Activated CD4-positive, alpha-beta T cell treated with anti-CD3 and anti-CD28 coated beads, Interleukin-2, amount 50 U/mL, for 1 hour (primary cell): ENCODE measurements at regions not wholly inside any gene's neighbourhood (a gene's known extent, or its start where the extent isn't known, plus 50 kb on each side); places are given as distances from the start of the nearest gene placed in this dataset.

Source experiments
- DNase-seq: peaks from one replicate; pipeline ENCODE4 v3.0.0-alpha.2; 2020

DNA sequence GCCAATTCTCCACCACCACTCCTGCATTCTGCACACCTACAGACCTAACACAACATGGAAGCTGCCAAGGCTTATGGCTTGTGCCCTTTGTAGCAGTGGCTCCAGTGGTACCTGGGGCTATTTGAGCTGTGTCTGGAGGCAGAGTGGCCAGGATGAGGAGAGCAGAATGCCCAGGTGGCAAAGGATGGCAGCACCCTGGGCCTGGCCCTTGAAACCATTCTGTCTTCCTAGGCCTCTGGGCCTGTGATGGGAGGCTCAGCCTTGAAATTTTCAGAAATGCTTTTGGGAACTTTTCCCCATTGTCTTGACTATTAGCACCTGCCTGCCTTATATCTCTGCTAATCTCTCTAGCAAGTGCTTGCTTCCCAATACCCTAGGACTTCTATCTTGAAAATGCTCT is 241.7 kb downstream of the TMEM167A start:
- no peak for DNase-seq

DNA sequence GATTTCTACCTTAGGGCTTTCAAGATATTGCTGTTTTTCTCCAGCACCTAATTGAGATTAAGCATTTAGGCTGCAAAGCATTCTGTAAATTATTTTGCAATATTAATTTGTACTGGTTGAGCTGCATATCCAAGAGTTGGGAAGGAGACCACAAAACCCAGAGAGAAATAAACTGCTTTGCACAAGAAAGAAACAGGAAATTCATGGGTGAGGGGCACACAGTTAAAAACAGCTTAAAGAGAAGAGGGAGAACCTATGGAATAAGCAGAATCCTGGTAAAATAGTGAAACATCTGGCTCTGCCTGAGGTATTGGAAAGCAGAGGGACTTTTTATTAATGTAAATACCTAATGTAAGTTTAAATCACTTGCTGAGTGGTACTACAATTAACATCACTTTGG is 243.0 kb downstream of the TMEM167A start:
- no peak for DNase-seq

DNA sequence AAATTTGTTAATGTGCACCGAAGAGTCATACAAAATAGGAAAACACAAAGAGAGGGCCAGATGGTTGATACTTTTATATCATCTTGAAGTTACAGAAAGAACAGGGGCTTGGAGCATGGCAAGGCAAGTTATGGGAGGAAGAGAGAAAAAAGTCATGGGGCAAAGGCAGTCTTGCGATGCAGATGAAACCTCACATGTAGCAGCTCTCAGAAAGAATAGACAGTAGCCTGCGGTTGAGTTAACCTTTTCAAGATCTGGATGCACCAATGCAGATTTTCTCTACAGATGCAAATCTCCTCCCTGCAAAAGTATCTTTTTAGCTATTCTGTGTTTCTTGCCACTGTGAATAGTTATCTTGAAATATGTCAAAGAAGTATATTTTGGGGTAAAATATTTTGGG is 243.9 kb downstream of the TMEM167A start:
- DNase-seq, result no peak

DNA sequence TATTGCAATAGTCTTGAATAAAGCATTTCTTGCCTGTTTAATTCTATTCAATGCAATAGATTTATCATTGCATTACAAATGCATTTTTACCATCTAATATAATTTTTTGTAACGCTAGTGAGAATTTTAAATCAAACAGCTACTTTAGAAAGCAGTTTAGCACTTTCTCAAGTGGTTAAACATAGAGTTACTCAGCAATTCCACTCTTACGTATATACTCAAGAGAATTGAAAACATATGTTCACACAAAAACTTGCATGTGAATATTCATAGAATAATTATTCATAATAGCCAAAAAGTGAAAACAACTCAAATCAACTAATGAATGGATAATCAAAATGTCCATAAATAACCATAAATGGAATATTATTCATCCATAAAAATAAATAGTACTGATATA is 244.7 kb downstream of the TMEM167A start:
- no peak for DNase-seq

DNA sequence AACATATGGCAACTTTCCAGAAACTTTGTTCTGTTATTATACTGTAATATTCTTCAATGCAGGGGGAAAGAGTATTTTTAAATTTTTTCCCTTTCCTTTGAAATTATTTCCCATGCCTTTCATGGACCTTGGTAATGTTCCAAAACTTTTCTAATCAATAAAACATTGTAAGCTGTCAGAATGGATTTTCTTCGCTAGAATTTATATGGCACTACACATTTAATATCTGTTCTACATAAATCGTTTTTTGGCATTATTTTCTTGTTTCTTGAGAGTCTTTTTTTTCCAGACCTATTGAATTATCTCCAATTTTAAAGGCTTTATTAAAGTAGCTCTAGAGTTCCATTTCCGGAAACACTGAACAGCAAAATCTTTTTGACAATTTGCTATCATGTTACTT is 249.0 kb downstream of the TMEM167A start:
- DNase-seq, result no peak

DNA sequence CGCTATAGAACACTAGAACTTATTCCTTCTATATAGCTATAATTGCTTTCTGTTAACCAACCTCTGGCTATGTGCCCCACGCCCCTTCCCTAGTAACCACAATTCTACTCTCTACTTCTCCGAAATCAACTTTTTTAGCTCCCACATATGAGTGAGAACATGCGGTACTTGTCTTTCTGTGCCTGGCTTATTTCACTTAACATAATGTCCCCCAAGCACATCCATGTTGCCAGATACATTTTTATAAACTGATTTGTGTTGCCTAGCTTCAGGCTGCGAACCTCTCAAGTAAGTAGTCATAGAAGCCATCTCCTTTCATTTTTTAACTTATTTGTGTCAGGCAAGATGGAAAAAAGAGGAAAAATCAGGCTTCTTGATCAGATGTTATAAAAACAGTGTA is 249.5 kb downstream of the TMEM167A start:
- no peak for DNase-seq

DNA sequence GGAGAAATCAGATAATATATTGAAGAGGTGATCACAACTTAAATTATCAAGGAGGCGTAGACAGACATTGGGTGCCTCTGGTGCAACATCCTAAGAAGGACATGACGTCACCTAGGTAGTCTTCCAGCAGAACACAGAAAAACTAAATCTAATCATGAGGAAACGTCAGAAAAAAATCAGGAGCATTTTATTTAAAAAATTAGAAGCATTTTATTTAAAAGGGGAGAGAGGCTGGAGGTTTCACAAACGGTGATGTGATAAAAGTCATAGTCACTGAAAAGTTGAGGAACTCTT is 254.6 kb downstream of the TMEM167A start:
- no peak for DNase-seq

DNA sequence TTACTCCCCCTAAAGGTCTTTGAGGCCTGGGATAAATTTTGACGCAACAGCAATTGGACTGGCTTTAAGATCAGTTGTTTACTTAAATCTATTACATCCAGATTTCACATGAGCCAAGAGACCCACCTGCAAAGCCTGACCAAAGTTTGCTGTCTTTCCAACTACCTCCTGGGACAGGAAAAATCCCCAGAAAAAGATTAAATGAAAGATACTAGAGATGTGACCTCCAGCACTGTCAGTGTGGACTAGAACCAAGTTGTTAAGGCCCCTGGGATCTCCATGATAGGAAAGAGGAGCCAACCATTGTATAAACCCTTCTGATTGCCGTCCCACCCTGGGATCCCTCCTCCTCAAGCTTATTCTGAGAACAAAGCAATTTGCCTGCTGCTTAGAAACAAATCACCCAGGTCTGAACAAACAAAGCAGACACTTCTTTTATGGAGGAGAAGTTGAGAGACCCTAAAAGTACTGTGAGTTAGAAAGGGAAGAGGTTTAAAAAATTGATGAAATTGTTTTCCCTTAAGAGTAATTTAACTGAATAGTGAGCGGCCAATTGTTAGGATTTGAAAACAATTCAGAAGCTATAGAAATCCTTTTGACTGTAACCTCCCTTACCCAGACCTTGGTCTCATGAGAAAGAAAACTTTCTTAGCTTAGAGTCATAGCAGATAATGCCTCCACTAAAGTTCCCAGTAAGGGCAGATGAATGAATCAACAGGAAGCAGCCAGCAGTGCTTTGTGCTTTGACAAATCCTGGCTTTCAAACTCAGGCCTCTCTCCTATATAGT is 255.2 kb downstream of the TMEM167A start:
- no peak for DNase-seq

DNA sequence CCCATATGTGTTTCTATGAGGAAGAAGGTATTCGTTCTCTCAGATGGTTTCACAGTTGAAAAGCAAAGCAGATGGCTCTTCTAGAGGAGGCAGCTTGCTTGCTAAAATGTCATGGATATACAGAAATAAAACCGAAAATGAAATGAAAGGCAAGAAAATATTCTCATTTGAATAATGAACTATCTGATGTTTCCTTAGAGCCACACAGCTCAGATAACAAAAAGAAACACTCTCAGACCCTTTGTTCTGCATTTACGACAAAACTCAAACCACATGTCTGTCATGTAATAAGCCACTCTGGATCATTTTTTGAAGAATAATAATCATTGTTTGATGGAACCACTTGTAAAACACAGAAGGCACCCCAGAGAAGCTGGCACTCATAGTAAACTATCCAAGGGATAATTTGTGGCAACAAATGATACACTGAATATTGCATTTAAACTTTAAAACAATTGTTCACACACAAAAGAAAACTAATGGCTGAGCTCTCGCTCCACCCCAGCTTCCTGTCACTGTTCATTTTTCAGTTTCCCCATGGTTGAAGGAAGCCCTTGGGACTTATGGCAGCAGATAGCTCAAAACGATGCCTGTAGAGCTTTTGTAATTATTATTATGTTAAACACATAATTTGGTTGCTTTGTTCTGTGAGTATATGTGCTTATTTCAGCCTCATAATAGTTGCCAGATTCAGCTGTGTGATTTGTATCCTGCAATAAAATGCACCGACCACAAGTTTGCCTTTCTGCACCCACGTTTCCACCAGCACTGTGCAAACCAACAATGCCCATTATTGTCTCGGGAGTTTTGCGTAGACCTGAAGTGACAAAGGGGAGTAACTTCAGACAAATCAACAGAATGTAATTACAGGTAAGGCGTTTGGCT is 256.0 kb downstream of the TMEM167A start:
- DNase-seq, result no peak

DNA sequence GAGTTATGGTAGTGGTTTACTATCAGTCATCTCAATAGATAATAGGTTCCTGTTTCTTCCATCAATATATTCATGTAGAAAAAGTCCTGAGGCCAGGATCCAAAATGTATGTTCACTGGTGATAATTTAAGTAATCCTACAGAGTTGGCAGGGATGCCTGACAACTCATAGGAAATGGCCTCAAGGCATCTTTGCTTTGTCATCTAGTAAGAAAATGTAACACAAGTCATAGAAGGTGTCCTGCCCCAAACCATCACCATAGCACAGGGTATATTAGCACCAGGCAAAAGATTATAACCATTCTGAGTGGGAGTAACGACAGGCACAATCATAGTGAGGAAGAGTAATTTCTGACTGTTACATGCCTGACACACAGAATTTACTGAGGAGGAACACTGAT is 257.0 kb downstream of the TMEM167A start:
- DNase-seq, result no peak

DNA sequence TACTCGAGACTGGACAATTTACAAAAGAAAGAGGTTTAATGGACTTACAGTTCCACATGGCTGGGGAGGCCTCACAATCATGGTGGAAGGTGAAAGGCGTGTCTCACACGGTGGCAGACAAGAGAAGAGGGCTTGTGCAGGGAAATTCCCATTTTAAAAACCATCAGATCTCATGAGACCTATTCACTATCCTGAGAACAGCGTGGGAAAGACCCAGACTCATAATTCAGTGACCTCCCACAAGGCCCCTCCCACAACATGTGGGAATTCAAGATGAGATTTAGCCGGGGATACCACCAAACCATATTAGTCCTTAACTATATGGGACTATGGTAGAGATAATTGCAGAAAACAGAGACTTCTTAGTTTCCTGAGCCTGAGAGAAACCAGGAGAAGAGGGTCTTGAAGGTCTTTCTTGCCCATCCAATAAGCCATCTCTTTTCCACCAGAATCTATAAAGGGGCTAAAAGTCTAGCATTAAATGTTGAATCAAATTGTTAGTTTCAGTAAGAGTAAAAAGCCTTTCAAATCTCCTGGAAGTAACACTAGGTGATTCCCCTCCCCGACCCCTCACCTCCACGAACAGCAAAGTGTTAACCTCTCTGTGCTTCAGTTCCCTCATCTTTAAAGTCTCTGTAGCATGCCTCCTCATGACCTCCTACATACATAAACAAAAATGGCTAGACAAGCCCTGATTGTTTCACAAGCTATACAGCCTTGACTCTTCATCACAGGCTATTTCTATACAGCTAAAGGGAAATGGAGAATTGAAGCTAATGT is 259.1 kb downstream of the TMEM167A start:
- DNase-seq, result no peak

DNA sequence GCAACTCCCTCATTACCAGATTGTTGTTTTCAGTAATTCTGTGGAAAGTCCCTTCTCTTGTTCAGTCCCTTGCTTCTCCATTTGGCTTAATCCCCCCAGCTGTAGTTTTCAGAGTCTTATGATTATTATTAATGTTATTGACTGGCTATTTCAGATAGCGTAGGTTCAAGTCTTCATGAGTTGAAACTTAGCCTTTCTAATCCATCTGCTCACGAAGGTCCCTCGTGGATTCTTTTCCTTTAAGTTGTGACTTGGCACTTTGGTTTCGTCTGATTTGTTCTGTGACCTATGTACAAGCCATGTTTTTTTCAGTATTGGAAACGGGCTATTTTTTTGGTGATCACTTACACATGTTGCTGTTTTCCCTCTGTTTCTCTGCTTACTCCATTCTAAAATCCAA is 260.3 kb downstream of the TMEM167A start:
- no peak for DNase-seq

DNA sequence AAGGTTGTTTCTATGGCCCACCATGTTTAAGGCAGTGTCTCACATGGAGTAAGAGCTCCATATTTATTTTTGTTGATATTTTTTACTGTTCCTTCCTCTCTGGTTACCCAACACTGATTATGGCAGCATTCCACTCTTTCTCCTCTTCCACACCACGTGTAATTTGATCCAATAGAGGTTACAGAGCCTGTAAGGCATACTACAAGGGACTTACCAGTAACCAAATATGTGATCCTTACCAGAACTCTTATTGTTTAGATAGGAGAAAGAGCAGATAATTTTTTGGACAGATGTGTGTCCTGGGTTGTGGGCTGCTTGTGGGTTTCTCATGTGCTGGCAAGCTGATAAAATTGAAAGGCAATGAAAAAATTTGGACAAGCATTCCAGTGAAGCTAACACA is 261.3 kb downstream of the TMEM167A start:
- DNase-seq, result no peak

DNA sequence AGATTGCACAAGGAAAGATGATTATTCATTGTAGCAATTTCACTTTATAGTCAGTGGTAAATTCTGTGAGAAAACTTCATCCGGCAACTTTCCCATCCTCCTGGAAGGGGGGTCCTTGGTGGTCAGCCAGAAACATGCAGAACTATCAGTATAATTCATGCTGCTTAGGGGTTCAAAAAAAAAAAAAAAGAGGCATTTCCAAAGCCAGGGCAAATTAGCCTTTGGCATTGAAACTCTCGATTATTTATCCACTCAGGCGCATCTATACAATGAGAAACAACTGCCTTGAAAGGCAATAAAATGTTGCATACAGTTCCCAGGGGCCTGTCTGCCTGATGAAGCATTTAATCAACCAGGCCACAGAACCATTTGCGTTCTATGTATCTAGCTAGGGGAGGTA is 263.3 kb downstream of the TMEM167A start:
- no peak for DNase-seq

DNA sequence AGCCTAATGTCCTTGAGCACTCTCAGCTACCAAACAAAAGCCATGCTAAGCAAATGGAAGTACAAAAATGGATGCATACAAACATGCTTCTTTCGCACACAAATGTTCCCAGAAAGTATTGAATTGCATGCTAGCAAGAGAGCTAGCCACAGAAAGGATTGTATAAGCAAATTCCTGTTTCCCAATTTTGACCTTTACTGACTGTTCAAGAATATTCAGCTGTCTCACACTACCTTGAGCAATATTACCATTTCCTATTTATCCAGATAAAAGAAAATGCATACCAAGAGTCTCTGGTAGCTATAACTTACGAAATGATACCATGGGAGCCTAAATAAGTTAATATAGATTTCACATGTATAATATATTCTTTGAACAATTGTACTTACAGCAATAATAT is 264.6 kb downstream of the TMEM167A start:
- DNase-seq, result no peak

DNA sequence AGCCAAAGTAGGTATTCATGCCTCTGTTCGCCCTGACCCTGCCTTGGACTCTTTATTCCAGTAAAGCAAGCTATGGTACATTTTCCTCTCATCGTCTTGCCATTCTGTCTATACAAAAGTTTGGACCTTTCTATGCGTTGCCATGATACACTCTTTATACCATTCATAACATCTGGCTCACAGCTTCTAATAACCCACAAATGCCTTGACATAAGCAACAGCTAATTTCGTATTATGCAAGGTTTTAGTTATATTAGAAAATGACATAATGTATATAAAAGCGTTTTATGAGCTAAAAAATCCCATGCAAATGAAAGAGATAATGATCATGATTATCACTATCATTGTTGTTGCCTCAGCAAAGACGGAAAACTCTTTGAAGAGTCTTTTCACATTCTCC is 265.7 kb downstream of the TMEM167A start:
- no peak for DNase-seq

DNA sequence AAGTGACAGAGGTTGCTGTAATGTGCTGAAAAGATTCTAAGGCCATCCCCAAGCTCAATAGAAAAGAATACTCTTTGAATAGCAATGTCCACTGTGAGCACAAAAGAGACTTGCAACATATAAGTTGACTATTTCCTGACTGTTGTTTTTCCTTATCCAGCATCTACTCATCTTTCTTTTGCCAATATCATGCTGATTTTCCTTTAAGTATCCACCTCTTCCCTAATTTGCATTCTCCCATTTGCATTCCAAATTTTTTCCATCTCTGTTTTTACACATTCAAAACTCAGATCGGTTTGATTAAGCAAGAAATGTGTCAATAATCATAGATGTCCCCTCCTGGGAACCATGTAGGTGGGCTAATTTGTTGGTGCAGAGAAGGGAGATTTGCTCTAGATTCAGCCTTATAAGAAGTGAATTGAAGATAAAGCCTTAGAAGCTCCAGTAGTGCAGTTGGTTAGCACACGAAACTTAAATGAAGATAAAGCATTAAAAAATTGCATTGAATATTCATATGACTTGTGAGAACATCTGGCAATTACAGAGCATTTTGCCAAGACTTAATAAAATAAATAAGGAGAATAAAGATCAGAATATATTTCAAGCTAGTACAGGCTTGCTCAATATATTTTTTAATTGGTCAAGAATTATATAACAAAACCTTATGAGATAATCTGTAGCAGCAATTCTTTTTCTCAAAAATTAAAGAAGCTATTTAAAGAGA is 267.6 kb downstream of the TMEM167A start:
- DNase-seq, result no peak

DNA sequence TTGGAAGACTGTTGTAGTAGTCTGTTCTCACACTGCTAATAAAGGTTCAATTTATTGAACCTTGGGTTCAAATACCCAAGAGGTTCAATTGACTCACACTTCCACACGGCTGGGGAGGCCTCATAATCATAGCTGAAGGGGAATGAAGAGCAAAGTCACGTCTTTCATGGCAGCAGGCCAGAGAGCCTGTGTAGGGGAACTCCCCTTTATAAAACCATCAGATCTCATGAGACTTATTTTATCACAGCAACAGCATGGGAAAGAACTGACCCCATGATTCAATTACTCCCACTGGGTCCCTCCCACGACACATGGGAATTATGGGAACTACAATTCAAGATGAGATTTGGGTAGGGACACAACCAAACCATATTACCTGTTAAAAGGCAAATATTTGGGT is 268.2 kb downstream of the TMEM167A start:
- DNase-seq, result no peak

DNA sequence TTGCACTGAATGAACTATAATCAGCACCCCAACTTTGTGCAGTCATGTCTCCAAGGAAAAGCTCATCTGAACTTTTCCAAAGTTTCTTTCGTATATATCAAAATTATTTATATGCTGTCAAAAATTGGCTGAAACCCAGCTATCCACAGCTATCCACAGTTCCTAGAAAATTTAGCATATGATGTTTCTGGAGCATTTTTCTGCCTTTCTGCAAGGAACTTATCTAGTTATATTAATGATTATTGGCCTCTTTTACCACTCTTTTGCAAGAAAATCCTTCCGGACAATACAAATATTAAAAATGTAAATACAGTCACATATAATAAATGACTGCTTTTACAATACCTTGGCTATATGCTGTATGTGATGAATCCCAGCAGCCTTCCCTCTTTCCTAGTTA is 270.2 kb downstream of the TMEM167A start:
- DNase-seq, result no peak

DNA sequence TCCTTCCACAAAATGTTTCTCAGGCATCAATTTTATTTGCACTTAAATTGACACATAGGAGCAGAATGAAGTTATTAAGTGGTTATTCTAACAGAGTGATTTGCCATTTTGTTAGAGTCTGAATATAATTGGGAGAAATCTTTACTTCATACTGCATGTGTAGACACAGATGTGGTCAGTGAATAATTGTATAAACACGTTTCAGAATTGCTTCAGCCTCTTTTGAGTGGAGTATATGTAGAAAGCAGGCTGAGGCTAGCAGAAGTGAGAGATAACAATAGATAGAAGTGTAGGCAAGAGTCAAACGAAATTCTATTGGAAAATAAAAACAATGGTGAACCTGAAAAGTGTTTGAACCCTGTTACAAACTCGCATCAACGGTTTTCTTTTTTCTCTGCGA is 270.7 kb downstream of the TMEM167A start:
- DNase-seq, result no peak

DNA sequence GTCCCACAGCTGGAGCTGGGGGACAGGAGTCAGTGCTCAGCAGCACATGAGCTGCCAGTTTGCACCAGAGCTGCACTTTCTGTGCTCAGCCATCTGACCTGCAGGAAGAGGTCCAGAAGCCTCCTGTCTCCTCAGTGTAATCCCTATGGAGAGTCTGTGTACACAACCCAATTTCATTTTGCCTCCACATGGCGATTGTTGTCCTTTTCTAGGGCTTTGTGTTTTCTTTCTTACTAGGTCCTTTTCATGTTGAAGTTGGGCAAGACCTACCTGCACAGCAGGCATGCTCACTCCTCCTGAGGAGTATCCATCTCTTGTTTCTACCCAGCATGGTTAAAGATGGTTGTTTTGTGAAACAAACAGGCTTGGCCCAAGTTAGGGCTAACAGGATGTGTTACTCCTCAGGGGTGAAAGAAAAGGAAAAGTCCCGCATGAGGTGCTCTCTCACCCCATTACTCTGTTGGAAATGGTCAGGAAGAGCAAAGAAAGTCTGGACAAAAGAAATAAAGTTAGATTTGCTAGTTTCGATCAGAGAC is 273.0 kb downstream of the TMEM167A start:
- no peak for DNase-seq

DNA sequence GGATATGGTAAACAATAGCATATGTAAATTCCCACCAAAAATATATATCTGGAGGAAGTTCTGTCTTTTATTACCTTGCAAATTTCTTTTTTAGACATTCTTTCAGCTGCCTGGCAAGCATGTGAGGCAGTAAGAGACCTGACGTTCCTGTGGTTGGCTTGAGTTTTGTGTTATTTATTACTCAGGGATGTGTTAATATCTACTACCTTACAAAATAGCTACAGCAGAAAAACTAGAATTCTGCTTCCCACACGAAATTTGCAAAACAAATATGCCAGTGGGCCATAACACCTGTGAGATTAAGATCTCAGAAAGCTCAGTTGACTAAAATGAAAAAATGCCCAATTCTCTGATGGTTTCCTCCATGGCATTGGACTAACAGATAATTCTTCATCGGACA is 274.2 kb downstream of the TMEM167A start:
- no peak for DNase-seq

DNA sequence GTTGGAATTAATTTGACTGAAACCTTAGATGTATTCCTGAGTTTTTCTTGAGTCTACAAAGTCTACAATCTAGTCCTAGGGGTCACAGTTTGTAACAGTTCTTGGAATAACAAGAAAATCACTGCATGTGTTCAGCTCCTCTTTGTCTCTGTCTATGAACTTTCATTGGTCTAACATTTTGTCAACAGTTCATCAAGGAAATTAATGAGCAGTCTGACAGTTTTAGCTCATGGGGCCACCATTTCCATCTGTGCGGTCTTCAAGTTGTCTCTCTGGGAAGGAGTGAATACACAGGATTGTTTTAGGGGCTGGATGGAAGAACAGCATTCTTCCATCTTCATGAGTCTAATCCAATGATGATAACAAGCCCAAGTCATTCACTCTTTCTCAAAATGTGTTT is 276.4 kb downstream of the TMEM167A start:
- no peak for DNase-seq
